SW 1271 (cell line): ENCODE measurements at regions not wholly inside any gene's neighbourhood (a gene's known extent, or its start where the extent isn't known, plus 50 kb on each side); places are given as distances from the start of the nearest gene placed in this dataset.
"Not testable (repeated sequence)": the region's sequence is repeated elsewhere in the genome, so short reads cannot be mapped to it uniquely, and the experiment has no call there.

Experiments
- DNase-seq, 2 experiments: peaks; one replicate each; lab custom pipeline; 2025; lab: John Stamatoyannopoulos, UW

- no peak for DNase-seq
Measured at GRCh38 chr16:63129411-63130125, 1093.3 kb upstream of the CDH8 start.

- DNase-seq = not testable (repeated sequence)
Measured at GRCh38 chr16:63119905-63120304, 1083.7 kb upstream of the CDH8 start.

DNA sequence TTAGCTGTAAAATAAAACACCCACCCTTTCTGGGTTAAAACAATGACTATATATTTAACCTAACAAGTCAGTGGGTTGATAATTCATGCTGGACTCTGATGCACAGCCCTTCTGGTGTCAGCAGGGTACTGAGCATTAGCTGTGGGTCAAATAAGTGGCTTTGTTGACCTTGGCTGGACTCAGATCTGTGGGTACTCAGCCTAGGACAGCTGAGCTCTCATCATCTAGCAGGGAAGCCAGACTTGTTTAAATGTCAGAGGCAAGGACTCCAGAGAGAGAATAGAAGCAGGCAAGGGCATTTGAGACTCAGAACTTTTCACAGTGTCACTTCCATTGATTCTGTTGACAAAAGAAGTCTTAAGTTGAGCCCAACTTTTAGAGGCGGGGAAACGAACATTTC, 1063.8 kb upstream of the CDH8 start:
- no peak for DNase-seq

GRCh38 chr16:63096857-63097256, 1060.6 kb upstream of the CDH8 start:
- DNase-seq = no peak

GRCh38 chr16:63092736-63093135, 1056.5 kb upstream of the CDH8 start:
- DNase-seq = no peak

DNA sequence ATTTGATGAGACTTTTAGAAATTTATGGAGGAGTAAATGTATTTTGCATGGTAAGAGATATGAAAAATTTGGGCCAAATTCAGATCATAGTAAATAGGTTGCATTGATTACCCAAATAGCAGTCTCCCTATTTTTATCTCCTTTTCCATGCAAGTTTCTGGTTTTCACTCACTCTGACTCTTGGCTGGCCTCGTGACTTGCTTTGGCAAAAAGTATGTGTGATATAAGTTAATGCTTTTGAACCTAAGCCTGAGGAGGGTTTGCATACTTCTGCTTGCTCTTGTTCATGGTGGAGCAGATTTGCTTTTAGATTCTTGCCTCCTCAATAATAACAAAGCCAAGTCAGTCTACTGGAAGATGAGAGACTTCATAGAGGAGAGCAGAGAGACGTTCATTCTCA, 1045.9 kb upstream of the CDH8 start:
- DNase-seq = no peak

- DNase-seq = no peak
Measured at GRCh38 chr16:63080746-63081145, 1044.5 kb upstream of the CDH8 start.

GRCh38 chr16:63069047-63069446, 1032.8 kb upstream of the CDH8 start:
- no peak for DNase-seq

DNA sequence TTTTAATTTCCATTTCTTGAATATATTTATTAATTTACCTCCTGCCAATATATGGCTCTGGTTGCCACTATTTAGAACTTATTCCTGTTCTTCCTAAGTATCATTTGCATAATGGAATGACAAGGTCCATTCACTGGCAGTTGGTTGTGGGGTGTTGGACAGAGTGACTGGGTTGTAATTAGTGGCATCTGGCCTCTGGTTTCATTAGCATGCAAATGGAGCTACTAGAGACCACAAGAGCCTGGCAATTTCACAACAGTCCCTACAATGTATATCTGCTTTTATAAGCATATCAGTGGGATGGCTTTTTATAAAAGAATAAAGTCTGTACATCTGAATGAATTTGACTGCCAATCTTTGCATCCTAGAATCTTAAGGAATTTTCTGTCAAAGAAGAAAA, 1030.9 kb upstream of the CDH8 start:
- DNase-seq = no peak

- no peak for DNase-seq
Measured at GRCh38 chr16:63066552-63066951, 1030.3 kb upstream of the CDH8 start.

DNA sequence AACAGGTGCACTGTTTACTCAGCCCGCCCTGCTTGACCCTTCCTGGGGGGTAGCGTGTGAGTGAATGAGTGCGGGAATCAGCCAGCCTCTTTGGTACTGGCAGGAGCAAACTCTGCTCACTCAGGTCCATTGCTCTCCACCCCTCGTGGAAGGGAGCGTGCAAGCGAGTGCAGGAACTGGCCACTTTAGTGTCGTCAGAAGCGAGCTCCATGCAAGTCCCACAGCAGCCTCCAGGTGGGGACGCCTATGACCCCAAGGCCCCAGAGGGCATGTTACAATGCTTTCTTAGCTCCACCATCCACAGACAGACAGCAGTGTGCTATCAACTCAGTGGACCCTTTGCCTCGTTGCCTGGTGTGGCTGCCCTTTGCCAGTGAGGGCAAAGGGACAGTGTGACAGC, 1025.1 kb upstream of the CDH8 start:
- DNase-seq = no peak

GRCh38 chr16:63059676-63060075, 1023.4 kb upstream of the CDH8 start:
- DNase-seq = no peak

GRCh38 chr16:63057341-63057740, 1021.1 kb upstream of the CDH8 start:
- no peak for DNase-seq

DNA sequence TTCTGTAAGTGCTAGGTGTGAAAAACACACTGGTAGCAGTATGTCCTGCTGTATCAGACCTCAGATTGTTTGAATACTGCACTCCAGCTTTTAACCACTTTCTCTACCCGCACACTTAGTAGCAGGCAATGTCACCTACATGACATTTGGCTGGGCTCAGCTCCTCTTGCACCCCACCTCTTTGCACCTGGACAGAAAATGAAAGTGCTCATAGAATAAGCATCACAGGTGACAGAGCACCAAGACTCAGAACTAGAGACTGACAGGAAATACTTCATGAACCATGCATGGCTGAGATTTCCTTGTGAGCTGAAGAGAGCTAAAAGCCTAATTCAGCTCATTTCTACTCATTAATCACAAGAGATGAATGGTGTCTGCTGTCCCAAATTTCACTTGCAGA, 1014.2 kb upstream of the CDH8 start:
- DNase-seq = no peak

- no peak for DNase-seq
Measured at GRCh38 chr16:63038397-63039106, 1002.3 kb upstream of the CDH8 start.

- no peak for DNase-seq
Measured at GRCh38 chr16:63037761-63038396, 1001.6 kb upstream of the CDH8 start.

- no peak for DNase-seq
Measured at GRCh38 chr16:63018581-63019223, 982.5 kb upstream of the CDH8 start.

DNA sequence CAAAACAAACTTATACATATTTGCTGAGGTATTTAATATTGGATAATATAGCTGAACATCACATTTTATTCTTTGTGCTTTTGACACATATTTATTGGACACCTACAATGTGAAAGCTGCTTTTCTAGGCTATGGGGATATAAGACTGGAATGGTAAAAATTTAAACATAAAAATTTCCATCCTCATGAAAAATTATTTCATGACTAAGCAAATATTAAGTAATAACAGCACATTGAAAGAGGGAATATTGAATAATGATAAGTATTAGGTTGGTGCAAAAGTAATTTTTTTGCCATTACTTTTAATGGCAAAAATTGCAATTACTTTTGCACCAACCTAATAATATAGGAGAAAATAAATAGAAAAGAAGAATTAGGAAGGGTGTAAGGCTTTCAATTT, 972.5 kb upstream of the CDH8 start:
- no peak for DNase-seq

GRCh38 chr16:63005356-63005755, 969.1 kb upstream of the CDH8 start:
- DNase-seq = no peak

DNA sequence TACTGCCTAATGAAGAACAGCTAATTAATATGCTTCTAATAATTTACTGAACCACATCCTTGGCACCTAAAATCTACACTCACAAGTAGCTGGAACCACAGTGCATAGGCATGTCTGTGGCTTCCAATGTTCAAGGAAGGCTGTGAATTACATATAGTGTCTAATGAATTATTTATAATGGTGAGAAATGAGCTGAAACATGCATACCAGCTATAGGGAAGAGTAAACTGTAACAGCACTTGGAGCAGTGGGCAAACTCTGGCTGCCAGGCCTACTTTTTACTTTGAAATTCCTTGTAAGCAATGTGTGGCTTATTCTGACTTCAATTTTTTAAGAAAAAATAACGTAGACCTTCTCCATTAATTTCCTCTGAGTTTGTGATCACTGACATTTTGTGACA, 953.2 kb upstream of the CDH8 start:
- no peak for DNase-seq

- DNase-seq = no peak
Measured at GRCh38 chr16:62985722-62986121, 949.5 kb upstream of the CDH8 start.

- no peak for DNase-seq
Measured at GRCh38 chr16:62978451-62978850, 942.2 kb upstream of the CDH8 start.

GRCh38 chr16:62977876-62978275, 941.6 kb upstream of the CDH8 start:
- DNase-seq = no peak
